Activated naive CD4-positive, alpha-beta T cell treated with anti-CD3 and anti-CD28 coated beads, Interleukin-2, amount 50 U/mL, for 72 hours (primary cell): ENCODE measurements at regions not wholly inside any gene's neighbourhood (a gene's known extent, or its start where the extent isn't known, plus 50 kb on each side); places are given as distances from the start of the nearest gene placed in this dataset.
"Not testable (repeated sequence)": the region's sequence is repeated elsewhere in the genome, so short reads cannot be mapped to it uniquely, and the experiment has no call there.

Experiments
- ATAC-seq, 2 donors: fragments of 150-1000 bp; cut with Tn5 transposase; 2 replicates each; pipeline ENCODE4 v1.10.0; 2021; ENCODE audit warnings: mild to moderate bottlenecking in 2 of 2, moderate library complexity in 2 of 2
- DNase-seq, 2 donors: peaks; one replicate each; pipeline ENCODE4 v3.0.0; 2021 to 2022; ENCODE audit warnings: low spot score in 2 of 2
- H3K27ac Mint-ChIP-seq, 2 donors: one replicate each; pipeline ENCODE4 v1.8.0; 2022; ENCODE audit warnings: mild to moderate bottlenecking in 2 of 2, mixed read lengths in 2 of 2
- H3K36me3 Mint-ChIP-seq, 2 donors: one replicate each; pipeline ENCODE4 v1.8.0; 2022; ENCODE audit warnings: mixed read lengths in 2 of 2
- H3K9me3 Mint-ChIP-seq, 2 donors: one replicate each; pipeline ENCODE4 v1.8.0; 2022; ENCODE audit warnings: mixed read lengths in 2 of 2

DNA sequence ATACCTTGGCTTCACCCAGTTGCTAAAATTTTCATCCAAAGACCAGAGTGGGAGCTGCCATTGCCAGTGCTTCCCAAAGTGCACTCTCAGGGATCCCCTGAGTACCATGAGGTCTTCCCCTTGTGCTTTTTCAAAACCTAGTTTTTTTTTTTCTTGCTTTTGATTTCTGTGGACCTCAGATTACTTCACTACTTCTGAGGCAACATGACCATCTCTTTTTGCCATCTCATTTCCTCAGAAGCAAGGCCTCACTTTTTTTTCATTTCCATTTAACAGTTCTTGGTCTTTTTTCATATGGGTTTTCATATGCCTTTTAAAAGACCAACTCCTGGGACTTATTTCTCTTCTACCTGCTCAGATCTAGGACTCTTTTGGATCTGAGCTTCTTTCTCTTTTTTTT is 64.1 kb upstream of the MMS22L start:
- no peak for ATAC-seq
- H3K27ac Mint-ChIP-seq: no peak overlapping the region
- no peak for DNase-seq
- H3K36me3 Mint-ChIP-seq: no peaks in the 10 kb centered on the region
- H3K9me3 Mint-ChIP-seq: no peaks in the 10 kb centered on the region

DNA sequence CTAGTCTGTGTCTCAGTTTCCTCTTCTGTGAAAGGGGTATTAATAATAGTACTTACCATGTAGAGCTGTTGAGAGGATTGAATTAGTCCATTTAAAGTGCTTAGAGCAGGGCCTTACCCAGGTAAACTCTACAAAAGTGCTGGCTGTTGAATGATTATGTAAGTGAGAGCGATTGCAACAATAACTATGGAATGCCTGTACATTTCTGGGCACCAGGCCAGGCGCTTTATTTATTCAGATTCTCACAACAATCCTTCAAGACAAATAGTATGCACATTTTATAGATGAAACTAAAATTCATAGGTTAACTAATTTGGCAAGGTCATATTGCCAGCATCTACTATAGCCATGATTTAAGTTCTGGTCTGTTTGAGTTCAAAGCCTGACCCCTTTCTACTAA is 78.3 kb upstream of the MMS22L start:
- no peaks in the 10 kb centered on the region for H3K36me3 Mint-ChIP-seq
- no peak overlapping the region for H3K27ac Mint-ChIP-seq
- DNase-seq (no peak), ATAC-seq (no peak)
- H3K9me3 Mint-ChIP-seq: no peaks in the 10 kb centered on the region

DNA sequence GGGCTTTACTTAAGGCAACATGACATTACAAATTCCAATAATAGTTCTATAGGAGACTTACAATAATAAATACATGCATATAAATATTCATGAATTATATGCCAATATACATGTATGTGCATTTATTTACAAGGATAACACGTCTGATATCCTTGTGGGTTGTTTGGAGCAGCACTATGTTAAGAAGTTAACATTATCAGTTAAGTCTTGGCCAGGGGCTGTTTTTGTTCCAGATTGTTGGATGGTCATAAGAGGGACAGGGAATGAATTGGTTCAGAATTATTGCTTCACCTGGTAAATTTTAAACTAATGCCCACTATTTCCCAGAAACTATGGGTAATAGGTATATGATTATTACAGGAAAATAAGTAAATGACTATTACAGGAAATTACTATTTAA is 81.3 kb upstream of the MMS22L start:
- H3K36me3 Mint-ChIP-seq: no peaks in the 10 kb centered on the region
- no peak for DNase-seq
- H3K9me3 Mint-ChIP-seq: no peaks in the 10 kb centered on the region
- no peak for ATAC-seq
- no peak overlapping the region for H3K27ac Mint-ChIP-seq

DNA sequence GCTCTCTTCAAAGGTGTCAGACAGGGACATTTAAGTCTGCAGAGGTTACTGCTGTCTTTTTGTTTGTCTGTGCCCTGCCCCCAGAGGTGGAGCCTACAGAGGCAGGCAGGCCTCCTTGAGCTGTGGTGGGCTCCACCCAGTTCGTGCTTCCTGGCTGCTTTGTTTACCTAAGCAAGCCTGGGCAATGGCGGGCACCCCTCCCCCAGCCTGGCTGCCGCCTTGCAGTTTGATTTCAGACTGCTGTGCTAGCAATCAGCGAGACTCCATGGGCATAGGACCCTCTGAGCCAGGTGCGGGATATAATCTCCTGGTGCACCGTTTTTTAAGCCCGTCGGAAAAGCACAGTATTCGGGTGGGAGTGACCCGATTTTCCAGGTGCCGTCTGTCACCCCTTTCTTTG is 99.1 kb upstream of the MMS22L start:
- not testable (repeated sequence) for H3K36me3 Mint-ChIP-seq, DNase-seq

DNA sequence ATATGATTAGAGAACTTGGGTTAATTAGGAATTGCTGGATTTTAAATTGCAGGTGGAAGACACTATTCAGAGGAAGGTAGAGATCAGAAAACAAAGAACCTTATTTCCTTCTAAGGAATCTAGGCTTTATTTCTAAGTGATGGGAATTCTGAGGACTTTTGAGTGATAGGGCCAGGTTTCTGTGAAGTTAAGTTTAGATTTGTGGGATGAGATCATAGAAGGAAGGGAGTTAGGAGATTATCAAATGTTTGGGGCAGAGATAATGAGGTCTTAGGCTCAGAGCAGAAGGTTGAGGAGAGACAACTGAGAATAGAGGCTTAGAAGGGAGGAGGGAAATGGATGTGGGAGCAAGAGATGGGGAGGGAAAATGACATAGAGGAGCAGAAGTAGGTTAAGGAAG is 109.7 kb upstream of the MMS22L start:
- ATAC-seq: no peak
- Mint-ChIP-seq H3K27ac (no peak overlapping the region), H3K36me3 (no peaks in the 10 kb centered on the region), H3K9me3 (no peaks in the 10 kb centered on the region)
- DNase-seq: no peak

More for the DNA sequence above, 99.1 kb upstream of the MMS22L start:
- ATAC-seq, H3K27ac Mint-ChIP-seq: not testable (repeated sequence)
- peaks cover 3 to 12% of the 10 kb centered on the region in 2 donors for H3K9me3 Mint-ChIP-seq

DNA sequence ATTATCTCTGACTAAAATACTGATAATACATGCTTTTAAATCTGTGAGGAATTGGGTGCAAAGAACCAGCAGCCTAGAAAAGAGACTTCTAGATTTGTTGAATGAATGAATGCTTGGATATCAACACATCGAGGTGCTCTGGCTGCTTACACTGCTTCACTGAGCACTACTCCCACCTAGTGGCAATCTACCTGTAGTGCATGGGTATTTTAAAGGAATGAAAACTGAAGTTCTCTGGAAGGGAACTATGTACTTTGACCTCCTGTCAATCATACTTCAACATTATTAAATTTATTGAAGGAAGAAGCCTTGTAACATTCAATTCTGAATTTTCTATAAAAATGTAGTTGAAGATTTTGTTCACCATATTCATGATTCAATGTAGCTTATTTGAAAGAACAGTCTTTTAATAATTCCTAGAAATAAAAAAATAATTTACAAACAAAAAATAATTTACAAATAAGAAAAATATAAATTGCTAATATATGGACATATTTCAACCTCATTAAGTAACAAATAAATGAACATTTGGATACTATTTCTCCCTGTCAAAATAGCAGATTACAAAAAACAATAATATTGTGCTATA is 111.2 kb upstream of the MMS22L start:
- Mint-ChIP-seq H3K36me3 (no peaks in the 10 kb centered on the region), H3K27ac (no peak overlapping the region), H3K9me3 (no peaks in the 10 kb centered on the region)
- DNase-seq (peak in 1 of 2 donors; percentile 51), ATAC-seq (peak; percentile 44 to 74)

DNA sequence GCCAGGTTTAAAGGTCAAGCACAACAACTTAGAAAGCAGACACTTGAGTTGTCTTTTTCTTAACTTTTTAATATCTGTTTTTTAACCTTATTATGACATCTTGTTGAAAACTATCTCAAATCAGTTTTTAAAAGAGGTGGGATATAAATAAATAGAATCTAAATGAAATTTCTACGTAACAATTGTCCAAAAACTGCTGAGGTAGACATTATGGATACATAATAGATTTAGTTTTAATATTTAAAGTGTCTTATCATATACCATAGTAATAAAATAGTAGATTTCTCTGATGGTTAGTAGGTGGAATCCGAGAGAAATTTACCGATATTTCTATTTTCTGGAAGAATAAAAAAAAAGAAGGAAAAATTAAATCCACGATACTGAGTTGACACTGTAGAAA is 113.9 kb upstream of the MMS22L start:
- DNase-seq: no peak
- no peak overlapping the region for H3K27ac Mint-ChIP-seq
- no peaks in the 10 kb centered on the region for H3K36me3 Mint-ChIP-seq
- H3K9me3 Mint-ChIP-seq: no peaks in the 10 kb centered on the region
- ATAC-seq: no peak

DNA sequence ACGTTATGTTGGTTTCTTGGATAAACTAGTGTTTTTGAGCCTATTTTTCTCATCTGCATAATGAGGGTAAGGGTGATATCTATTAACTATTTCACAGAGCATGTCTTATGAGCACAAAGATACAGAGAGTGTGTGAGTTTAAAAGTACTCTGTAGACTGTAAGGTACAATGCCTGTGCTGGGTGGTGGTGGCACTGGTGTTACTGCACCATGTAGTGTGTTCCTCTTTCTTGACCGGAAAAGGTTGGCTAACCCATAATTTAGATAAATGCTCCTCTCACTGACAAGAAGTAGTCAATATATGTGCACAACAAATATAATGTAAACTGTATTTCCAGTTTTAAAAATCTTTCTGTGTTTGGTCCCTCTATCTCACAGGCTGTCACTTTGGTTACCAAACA is 116.2 kb upstream of the MMS22L start:
- Mint-ChIP-seq H3K9me3 (no peaks in the 10 kb centered on the region), H3K36me3 (no peaks in the 10 kb centered on the region), H3K27ac (no peak overlapping the region)
- ATAC-seq: no peak
- no peak for DNase-seq

DNA sequence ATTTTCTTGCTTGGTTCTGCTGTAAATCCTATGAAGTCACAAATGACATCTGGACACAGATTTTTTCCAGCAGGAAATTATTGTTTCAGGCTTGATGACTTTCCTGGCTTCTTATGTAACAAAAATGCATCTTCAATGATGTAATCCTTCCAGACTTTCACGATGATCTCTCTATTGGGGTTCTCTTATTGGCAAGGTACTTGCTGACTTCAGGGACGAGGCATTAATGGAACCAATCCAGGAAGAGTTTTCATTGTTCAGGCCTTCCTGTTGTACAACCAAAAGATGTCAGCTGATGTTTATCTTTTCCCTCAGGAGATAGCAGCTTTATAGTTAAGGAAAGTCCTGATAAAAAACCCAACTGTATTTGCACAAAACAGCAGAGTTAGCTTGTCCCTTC is 118.5 kb upstream of the MMS22L start:
- H3K36me3 Mint-ChIP-seq: no peaks in the 10 kb centered on the region
- ATAC-seq (no peak), DNase-seq (no peak)
- no peak overlapping the region for H3K27ac Mint-ChIP-seq
- no peaks in the 10 kb centered on the region for H3K9me3 Mint-ChIP-seq

DNA sequence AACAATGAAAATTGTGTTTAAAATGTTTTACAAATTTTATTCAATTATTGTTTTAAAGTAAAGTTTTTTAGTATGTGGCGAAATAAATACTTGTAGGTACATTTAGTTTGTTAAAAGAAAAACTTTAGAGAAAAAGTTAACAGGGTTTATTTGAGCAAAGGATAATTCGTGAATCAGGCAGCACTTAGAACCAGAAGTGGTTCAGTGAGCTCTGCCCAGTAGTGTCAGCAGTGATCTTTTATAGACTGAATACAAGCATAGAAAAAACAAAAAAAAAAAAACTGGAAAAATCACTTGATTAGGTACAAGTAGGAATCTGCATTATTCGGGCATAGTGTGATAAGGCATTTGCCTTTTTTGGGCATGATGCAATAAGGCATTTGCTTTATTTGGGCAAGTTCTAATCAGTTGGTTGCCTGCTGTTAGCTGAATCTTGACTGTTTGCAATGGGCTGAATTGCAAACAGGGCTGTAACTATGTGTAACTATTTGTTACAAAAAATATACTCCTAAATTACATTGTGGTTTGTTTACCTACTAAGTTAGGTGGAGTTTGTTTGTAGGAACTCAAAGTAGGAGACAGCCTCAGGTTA is 122.9 kb upstream of the MMS22L start:
- Mint-ChIP-seq H3K9me3 (no peaks in the 10 kb centered on the region), H3K27ac (no peak overlapping the region), H3K36me3 (no peaks in the 10 kb centered on the region)
- DNase-seq: no peak
- ATAC-seq: no peak

DNA sequence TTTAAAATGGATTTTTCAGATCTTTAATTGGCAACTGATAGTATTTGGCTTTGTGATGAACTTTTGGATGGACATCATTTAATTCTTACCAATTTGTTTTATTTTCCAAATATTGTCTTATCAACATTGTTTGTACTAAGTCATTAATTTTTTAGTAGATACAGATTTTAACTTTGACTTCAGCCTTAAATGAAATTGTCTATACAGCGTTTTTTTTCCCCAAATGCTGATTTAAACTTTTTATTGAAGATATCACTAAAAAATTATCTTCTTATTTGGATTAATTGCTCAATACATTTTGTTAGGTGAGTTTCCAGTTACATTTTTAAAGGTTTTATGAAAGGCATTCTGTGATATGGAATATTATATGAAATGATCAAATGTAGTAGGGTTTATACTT is 123.6 kb upstream of the MMS22L start:
- no peak for ATAC-seq

DNA sequence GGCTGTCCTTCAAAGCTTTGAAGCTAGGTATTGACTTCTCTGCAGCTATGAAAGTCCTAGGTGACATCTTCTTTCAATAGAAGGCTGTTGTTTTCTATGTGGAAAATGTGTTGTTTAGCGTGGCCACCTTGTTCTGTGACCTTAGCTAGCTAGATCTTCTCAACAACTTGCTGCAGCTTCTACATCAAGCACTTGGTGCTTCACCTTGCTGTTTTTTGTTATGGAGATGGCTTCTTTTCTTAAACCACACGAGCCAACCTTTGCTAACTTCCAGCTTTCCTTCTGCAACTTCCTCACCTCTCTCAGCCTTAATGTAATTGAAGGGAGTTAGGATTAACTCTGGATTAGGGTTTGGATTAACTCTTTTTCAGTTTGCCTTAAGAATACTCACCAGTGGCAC is 128.6 kb upstream of the MMS22L start:
- H3K27ac Mint-ChIP-seq: no peak overlapping the region
- H3K9me3 Mint-ChIP-seq: peaks cover 0 to 4% of the 10 kb centered on the region in 2 donors
- no peaks in the 10 kb centered on the region for H3K36me3 Mint-ChIP-seq
- ATAC-seq (no peak), DNase-seq (no peak)

More for the DNA sequence above, 123.6 kb upstream of the MMS22L start:
- no peaks in the 10 kb centered on the region for H3K36me3 Mint-ChIP-seq
- DNase-seq: no peak
- H3K27ac Mint-ChIP-seq: no peak overlapping the region
- no peaks in the 10 kb centered on the region for H3K9me3 Mint-ChIP-seq

DNA sequence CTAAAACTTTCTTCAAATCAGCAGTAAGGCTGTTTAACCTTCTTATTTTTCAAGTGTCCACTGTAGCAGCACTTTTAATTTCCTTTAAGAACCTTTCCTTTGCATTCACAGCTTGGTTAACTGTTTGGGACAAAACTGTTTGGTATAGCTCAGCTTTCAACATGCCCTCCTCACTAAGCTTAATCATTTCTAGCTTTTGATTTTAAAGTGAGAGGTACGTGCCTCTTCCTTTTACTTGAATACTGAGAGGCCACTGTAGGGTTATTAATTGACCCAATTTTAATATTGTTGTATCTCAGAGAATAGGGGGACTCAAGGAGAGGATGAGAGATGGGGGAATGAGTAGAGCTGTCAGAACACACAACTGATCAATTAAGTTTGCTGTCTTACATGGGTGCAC is 129.5 kb upstream of the MMS22L start:
- peaks cover 0 to 4% of the 10 kb centered on the region in 2 donors for H3K9me3 Mint-ChIP-seq

DNA sequence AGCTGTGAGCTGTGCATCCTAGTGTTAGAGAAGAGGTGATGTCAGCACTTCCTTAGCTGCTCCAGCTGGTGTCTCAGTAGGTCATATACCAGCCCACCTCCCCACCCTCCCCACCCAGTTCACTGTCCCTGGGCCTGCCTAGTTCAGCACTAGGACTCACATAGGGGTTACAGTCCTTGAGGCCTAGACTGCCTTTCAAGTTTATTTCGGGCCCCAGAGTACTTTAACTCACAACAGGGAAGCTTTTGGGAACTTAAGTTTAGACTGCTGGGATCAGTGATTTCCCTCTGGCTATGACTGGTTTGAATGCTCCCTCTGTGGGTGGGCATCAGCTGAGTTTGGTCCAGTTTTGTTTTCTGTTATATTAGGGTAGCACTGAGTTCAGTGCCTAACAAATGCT is 139.2 kb upstream of the MMS22L start:
- ATAC-seq: no peak
- DNase-seq: no peak
- peaks cover 0 to 14% of the 10 kb centered on the region in 2 donors for H3K36me3 Mint-ChIP-seq
- H3K27ac Mint-ChIP-seq: no peak overlapping the region
- H3K9me3 Mint-ChIP-seq: peaks cover 4 to 10% of the 10 kb centered on the region in 2 donors

More for the DNA sequence above, 129.5 kb upstream of the MMS22L start:
- ATAC-seq: no peak
- no peak overlapping the region for H3K27ac Mint-ChIP-seq
- H3K36me3 Mint-ChIP-seq: no peaks in the 10 kb centered on the region
- no peak for DNase-seq

DNA sequence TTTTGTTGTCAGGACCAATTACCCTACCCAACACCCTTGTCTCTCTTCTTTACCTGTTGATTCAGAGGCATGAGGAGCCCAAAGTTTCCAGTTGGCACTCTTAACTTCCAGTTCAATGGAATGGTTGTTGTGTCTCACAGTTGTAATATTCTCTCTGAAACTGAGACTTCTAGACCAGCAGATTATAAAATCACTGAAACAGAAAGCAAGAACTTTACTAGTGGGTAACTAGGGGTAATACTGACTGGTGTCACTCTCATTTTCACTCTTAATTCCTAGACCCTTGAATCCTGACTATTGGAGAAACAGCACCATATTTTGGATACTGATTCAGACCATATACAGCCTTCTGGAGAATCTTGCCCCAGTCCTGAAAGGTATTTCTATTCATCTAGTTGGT is 140.2 kb upstream of the MMS22L start:
- DNase-seq: no peak

DNA sequence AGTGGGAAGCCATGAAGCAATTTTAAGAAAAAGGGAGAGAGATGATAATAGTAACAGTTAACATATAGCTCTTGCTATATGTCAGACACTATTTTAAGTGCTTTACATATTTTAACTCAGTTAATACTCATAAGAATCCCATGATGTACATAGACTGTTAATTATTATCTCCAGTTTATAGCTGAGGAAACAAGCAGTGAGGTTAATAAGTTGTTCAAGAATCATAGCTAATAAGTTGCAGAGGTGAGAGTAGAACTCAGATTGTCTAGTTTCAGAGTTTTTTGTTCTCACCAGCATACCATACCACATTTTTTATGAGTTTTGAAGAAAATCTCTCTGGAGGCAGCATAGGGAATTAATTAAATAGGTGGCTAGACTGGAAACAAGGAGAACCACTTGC is 144.6 kb upstream of the MMS22L start:
- DNase-seq (no peak), ATAC-seq (no peak)
- Mint-ChIP-seq H3K9me3 (no peaks in the 10 kb centered on the region), H3K36me3 (no peaks in the 10 kb centered on the region), H3K27ac (no peak overlapping the region)

More for the DNA sequence above, 140.2 kb upstream of the MMS22L start:
- peaks cover 0 to 14% of the 10 kb centered on the region in 2 donors for H3K36me3 Mint-ChIP-seq
- H3K9me3 Mint-ChIP-seq: peaks cover 4 to 10% of the 10 kb centered on the region in 2 donors
- ATAC-seq: no peak
- no peak overlapping the region for H3K27ac Mint-ChIP-seq

DNA sequence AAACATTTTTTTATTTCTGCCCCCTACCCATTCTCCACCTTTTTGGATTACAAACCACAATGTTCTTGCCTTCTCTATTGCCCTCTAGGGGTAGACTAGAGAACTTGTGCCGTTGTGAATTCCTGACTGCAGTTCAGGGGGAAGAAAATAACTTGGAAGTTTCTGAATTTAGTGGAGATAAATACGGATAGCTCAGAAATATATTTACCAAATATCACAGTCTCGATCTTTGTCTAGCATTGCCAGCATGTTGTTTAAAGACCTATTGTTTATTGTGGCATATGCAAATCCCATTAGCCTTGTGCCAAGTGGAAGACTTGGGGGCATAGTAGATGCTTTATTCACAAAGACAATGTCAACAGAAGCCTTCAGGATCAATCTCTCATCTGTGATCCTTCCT is 154.1 kb upstream of the MMS22L start:
- no peaks in the 10 kb centered on the region for H3K36me3 Mint-ChIP-seq
- DNase-seq (no peak), ATAC-seq (no peak)
- H3K27ac Mint-ChIP-seq: no peak overlapping the region
- H3K9me3 Mint-ChIP-seq: no peaks in the 10 kb centered on the region

DNA sequence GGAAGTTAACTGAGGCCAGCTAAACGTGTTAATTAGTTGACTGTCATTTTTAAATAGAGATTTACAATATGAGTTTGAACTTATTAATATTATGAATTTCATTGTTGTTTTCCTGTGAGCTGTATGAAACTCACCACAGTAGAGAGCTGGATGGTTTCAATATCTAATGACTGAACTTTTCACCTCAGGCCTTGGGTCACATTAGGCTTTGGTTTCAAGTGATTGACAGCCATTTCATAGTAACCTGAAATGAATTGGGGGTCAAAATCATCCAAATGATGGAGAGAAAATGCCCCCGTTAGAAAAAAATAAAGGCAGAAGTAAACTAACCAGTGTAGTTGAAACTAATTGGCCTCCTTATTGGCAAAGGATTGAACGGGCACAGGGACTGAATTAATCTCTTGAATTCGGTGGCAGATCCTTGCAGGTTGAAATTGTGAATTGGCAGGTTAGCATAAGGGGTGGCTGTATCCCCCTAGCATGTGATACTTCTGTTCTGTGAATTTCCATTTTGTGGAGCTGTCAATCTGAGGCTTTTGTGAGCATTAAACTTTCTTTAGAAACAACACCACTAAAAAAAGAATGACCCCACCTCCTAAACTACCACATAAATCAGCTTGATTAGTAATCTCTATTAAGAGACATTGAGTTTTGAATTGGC is 155.1 kb upstream of the MMS22L start:
- no peaks in the 10 kb centered on the region for H3K36me3 Mint-ChIP-seq

More for the DNA sequence above, 155.1 kb upstream of the MMS22L start:
- no peak for ATAC-seq
- Mint-ChIP-seq H3K27ac (no peak overlapping the region), H3K9me3 (no peaks in the 10 kb centered on the region)
- no peak for DNase-seq
